H1 (cell line): ENCODE measurements at regions not wholly inside any gene's neighbourhood (a gene's known extent, or its start where the extent isn't known, plus 50 kb on each side); places are given as distances from the start of the nearest gene placed in this dataset.

Experiments used
- CREB1 ChIP-seq: IDR thresholded peaks from 2 replicates; pipeline ENCODE4 v1.6.1; 2012; ENCODE audit warnings: inconsistent platforms
- EGR1 ChIP-seq: IDR thresholded peaks from 2 replicates; pipeline ENCODE4 v1.6.1; 2011; ENCODE audit warnings: low read depth, low read length, borderline replicate concordance
- HDAC2 ChIP-seq, 2 experiments: fragments of 300-600 bp in 1 of 2; sonication (generic) in 1 of 2; IDR thresholded peaks; 2 replicates each; pipeline ENCODE4 v1.6.1; 2011 to 2012; ENCODE audit warnings: low read depth in 2 of 2, low read length in 2 of 2, mild to moderate bottlenecking in 2 of 2, moderate library complexity in 2 of 2, borderline replicate concordance in 1 of 2, inconsistent platforms in 1 of 2
- ZNF274 ChIP-seq: IDR thresholded peaks from 2 replicates; pipeline ENCODE4 v1.7.0; 2012; ENCODE audit warnings: low read length, borderline replicate concordance; ENCODE audit errors: extremely low read depth

GRCh38 chr22:47784367-47784983 lies 1022.0 kb downstream of the TBC1D22A start (continued):
- TF ChIP-seq HDAC2 (IDR thresholded peaks at IDR 0.05; ENCODE audit: borderline replicate concordance in 1 of 2, low read depth in 2 of 2, low read length in 2 of 2), result no peak
- no peak for TF ChIP-seq EGR1
- TF ChIP-seq ZNF274, result no peak
- no peak for TF ChIP-seq CREB1
